Dermis blood vessel endothelial cell (primary cell): ENCODE measurements at regions not wholly inside any gene's neighbourhood (a gene's known extent, or its start where the extent isn't known, plus 50 kb on each side); places are given as distances from the start of the nearest gene placed in this dataset.
"Not testable (repeated sequence)": the region's sequence is repeated elsewhere in the genome, so short reads cannot be mapped to it uniquely, and the experiment has no call there.

Source experiments
- DNase-seq: peaks from one replicate; pipeline ENCODE4 v3.0.0; 2010

GRCh38 chr6:100322886-100323285, 141.8 kb downstream of the SIM1 start:
- no peak for DNase-seq

DNA sequence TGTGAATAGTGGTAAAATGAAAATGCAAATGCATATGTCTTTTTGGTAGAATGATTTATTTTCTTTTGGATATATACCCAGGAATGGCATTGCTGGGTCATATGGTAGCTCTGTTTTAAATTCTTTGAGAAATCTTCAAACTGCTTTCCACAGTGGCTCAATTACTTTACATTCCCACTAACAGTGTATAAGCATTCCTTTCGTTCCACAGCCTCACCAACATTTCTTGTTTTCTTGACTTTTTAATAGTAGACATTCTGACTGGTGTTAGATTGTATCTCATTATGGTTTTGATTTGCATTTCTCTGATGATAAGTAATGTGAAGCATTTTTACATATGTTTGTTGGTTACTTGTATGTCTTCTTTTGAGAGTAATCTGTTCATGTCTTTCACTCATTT, 144.0 kb downstream of the SIM1 start:
- DNase-seq, result no peak

- no peak for DNase-seq
Measured at GRCh38 chr6:100317031-100317430, 147.7 kb downstream of the SIM1 start.

DNA sequence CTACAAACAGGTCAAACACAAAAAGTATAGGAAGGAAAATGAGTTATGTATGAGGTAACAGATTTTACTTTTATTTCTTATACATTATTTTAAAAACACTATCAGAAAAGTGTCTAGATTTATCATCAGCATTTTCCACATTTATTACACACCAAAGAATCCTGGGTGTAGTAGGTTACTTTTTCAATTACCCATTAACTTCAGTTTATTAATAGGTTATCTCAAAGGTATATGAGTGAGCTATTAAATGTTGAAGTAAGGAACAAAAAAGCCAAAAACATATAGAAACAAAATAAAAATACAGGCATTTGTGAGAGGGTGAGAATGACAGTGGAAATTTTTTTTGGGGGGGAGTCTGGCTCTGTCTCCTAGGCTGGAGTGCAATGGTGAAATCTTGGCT, 150.5 kb downstream of the SIM1 start:
- no peak for DNase-seq

- DNase-seq, result no peak
Measured at GRCh38 chr6:100311707-100312251, 152.9 kb downstream of the SIM1 start.

- DNase-seq, result no peak
Measured at GRCh38 chr6:100309174-100309573, 155.5 kb downstream of the SIM1 start.

- DNase-seq, result no peak
Measured at GRCh38 chr6:100307561-100307960, 157.2 kb downstream of the SIM1 start.

- no peak for DNase-seq
Measured at GRCh38 chr6:100305209-100305869, 159.4 kb downstream of the SIM1 start.

DNA sequence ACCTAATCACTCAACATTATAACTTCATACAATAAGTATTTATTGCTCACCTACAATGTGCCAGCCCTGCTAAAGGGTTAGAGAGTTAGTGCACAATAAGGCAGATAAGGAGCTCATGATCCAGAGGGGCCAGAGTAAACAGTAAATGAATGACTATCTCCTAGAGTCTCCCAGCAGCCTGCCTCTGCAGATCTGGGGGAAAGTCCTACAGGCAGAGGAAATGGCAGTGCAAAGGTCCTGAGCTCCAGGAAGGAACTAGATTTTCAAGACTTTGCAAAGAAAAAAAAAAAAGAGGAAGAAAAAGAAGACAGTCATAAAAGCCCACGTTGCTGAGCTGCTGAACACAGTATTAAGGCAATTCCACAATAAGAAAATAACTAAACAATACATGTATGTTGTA, 160.1 kb downstream of the SIM1 start:
- DNase-seq, result peak; percentile 71

DNA sequence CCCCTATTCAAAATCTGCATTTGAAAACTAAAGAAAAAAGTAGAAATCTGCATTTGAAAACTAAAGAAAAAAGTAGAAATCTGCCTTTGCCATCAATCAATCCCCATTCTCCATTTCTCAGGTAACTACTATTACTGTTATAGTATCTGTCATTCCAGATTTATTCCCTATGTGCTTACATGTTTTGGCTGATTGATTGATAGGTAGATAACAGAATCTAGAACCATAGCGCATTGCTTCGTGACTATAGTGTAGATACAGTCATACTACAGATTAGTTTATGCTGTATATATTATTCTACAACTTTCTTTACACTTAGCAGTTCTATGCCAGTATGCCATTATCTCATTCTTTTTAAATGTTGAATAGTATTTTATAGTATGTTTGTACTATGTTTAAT, 163.0 kb downstream of the SIM1 start:
- DNase-seq, result no peak

DNA sequence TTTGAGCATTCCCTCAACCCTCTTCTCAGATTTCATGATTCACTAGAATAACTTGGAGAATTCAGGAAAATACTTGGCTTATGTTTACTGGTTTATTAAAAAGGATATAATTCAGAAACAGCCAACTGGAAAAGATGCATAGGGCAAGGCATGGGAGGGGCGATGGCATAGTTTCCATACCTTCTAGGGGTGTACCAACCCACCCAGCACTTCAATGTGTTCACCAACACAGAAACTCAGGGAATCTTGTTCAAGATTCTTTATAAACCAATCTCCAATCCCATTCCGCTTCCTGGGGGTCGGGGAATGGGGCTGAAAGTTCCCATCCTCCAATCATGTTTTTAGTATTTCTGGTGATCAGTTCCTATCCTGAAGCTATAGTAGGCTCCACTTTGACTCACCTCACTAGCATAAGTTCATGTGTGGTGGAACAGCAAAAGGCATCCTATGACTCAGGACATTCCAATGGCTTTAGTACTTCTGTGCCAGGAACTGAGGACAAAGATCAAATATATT, 164.4 kb downstream of the SIM1 start:
- peak; percentile 95 for DNase-seq

- DNase-seq, result peak; percentile 91
Measured at GRCh38 chr6:100296810-100297544, 167.7 kb downstream of the SIM1 start.

DNA sequence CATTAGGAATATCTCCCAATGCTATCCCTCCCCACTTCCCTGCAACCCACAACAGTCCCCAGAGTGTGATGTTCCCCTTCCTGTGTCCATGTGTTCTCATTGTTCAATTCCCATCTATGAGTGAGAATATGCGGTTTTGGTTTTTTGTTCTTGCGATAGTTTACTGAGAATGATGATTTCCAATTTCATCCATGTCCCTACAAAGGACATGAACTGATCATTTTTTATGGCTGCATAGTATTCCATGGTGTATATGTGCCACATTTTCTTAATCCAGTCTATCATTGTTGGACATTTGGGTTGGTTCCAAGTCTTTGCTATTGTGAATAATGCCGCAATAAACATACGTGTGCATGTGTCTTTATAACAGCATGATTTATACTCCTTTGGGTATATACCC, 169.5 kb downstream of the SIM1 start:
- DNase-seq, result not testable (repeated sequence)

- no peak for DNase-seq
Measured at GRCh38 chr6:100289285-100289684, 175.4 kb downstream of the SIM1 start.

GRCh38 chr6:100288311-100288710, 176.4 kb downstream of the SIM1 start:
- DNase-seq, result no peak

- DNase-seq, result peak; percentile 9
Measured at GRCh38 chr6:100283285-100283684, 181.4 kb downstream of the SIM1 start.

DNA sequence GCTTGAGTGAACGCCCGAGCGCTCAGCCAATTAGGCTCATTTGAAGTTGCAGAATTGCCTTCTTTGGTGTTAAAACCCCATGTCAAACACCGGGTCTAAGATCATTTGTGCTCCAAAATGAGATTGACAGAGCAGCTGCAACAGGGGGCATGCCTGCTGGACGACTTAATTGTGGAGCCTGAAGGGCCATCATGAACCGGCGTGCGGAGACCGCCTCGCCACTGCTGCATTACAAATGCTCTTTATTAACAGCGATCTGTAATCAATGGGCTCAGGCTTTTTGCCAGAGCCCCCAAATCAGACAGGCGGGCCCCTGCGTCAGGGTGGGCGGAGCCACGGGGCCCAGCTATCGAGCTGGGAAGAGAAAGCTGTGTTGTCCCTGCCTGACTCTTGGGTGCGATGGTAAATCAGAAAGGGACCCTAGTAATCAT, 183.2 kb downstream of the SIM1 start:
- peak; percentile 18 for DNase-seq

- peak; percentile 31 for DNase-seq
Measured at GRCh38 chr6:100276311-100277057, 188.2 kb downstream of the SIM1 start.

DNA sequence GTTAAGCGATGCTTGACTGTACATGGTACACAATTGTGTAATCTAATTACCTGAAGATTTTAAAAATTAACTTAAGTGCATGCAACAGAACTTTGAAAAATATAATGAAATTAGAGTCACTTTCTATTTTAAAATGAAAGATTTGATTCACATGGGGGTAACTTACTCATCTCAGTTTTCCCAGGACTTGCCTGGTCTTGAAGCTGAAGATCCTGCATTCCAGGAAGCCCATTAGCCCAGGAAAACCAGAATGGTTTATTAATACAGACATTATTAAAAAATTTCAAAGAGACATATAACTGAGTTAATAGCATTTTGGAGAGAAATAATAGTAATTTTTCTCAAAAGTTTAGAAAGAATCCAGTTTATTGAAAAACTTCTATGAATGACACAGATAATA, 190.6 kb downstream of the SIM1 start:
- no peak for DNase-seq

DNA sequence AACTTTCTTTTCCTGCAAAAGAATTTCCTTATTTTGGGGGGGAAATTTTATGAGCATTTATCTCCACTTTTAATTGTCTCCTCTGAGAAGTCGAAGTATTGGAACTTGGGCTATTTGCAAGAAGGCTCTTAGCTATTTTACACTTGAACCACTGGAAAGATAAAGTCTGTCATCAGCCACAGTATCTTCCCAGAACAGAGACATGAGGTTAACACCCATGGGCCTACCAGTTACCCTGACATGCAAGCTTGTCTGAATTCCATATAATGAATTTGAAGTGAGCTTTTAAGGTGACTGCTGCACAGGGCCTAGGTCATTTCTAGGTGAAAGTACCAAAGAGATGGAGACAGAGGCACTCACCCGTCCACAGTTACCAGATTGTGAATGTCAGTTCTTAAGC, 193.1 kb downstream of the SIM1 start:
- DNase-seq, result no peak

DNA sequence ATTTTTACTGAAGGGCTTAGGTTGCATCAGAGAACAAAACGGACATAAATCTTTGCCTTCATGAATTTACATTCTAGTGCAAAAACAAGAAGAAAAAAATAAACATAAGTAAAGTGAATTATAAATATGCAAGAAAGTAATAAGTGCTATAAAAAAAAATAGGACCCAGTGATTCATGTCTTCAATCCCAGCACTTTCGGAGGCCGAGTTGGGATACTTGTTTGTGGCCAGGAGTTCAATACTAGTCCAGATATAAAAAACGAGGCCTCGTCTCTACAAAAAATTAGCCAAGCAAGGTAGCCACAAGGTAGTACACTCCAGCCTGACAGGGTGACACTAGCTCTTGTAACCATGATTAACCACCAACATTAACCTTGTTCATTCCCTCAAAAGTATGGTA, 193.5 kb downstream of the SIM1 start:
- no peak for DNase-seq

- DNase-seq, result peak; percentile 56
Measured at GRCh38 chr6:100269189-100269588, 195.5 kb downstream of the SIM1 start.

DNA sequence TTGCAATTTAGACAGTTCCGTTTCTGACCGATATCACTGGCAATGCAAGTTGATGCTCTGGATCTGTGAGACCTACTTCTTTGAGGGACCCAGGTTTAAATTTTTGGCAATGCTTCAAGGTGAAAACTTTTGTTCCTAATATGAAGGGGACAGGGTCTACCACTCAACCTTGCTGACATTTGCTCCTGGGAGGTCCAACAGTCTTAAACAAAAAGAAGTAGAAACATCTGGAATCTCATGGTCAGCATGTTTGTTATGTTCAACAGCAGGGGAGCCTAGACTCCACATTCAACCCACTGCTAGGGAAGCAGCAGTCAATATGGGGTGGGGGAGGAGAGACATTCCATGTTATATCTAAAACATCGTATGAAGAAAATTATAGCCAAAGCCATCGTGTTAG, 196.4 kb downstream of the SIM1 start:
- no peak for DNase-seq
